OCI-LY7 (cell line): ENCODE measurements at regions not wholly inside any gene's neighbourhood (a gene's known extent, or its start where the extent isn't known, plus 50 kb on each side); places are given as distances from the start of the nearest gene placed in this dataset.

Source experiments
- CTCF ChIP-seq: fragments of 200-600 bp; sonication (generic); conservative IDR thresholded peaks from 2 replicates; pipeline ENCODE4 v1.5.1; 2014; ENCODE audit warnings: mild to moderate bottlenecking, antibody characterized with exemption, low read length, moderate library complexity, mixed read lengths
- EZH2phosphoT487 ChIP-seq: fragments of 200-600 bp; sonication (generic); IDR thresholded peaks from 2 replicates; pipeline ENCODE4 v1.6.1; 2018; ENCODE audit warnings: low read depth, borderline replicate concordance, mild to moderate bottlenecking, mixed run types, antibody characterized with exemption, low read length, moderate library complexity, mixed read lengths

DNA sequence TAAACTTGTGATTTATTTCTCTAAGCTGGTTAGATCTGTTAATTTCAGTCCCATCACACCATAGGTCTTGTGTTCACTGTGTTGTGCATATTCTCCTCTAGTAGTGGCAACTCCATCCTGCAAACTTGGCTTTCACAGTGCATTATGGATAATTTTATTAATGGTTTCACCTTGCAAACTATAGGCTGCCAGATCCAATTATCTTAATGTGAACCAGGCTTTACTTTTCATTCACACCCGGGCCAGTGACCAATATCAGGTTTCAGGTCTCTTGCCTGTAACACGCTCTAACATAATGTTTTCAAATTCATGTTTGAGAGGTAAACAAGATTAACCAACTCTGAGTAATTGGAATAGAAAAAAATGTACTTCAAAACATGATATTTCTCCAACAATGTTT lies 1293.0 kb downstream of the REEP3 start:
- no peak for TF ChIP-seq CTCF
- no peak for TF ChIP-seq EZH2phosphoT487
